Fibroblast of lung (primary cell): ENCODE measurements at regions not wholly inside any gene's neighbourhood (a gene's known extent, or its start where the extent isn't known, plus 50 kb on each side); places are given as distances from the start of the nearest gene placed in this dataset.

Experiments
- DNase-seq, 2 donors: peaks; one replicate each; pipeline versions ENCODE4 v3.0.0 to v3.0.0-alpha.2; 2010; ENCODE audit warnings: low read depth in 2 of 2
- H2AFZ ChIP-seq: 2 replicates; pipeline ENCODE4 v1.5.1; 2012; ENCODE audit warnings: low read length, control low read depth, inconsistent platforms
- H3K27ac ChIP-seq: 2 replicates; pipeline ENCODE4 v1.5.1; 2011; ENCODE audit warnings: low read length, control low read depth; ENCODE audit not compliant: insufficient read depth
- H3K27me3 ChIP-seq: 2 replicates; pipeline ENCODE4 v1.5.1; 2011; ENCODE audit warnings: mild to moderate bottlenecking, low read length; ENCODE audit not compliant: control insufficient read depth, insufficient read depth
- H3K36me3 ChIP-seq: 2 replicates; pipeline ENCODE4 v1.5.1; 2011; ENCODE audit warnings: low read length; ENCODE audit not compliant: control insufficient read depth, insufficient read depth
- H3K4me1 ChIP-seq: 2 replicates; pipeline ENCODE4 v1.5.1; 2011; ENCODE audit warnings: low read length; ENCODE audit not compliant: control insufficient read depth, insufficient read depth; ENCODE audit errors: extremely low read depth
- H3K4me2 ChIP-seq: 2 replicates; pipeline ENCODE4 v1.5.1; 2011; ENCODE audit warnings: low read length, control low read depth; ENCODE audit not compliant: insufficient read depth; ENCODE audit errors: extremely low read depth
- H3K4me3 ChIP-seq, 4 experiments: fragments of 200-600 bp in 1 of 4; sonication (generic) in 1 of 4; replicated peaks in 1 of 4; 2 replicates each; pipeline ENCODE4 v1.5.1; 2011 to 2016; ENCODE audit warnings: low read length in 4 of 4, low read depth in 3 of 4, mild to moderate bottlenecking in 3 of 4, control low read depth in 2 of 4, inconsistent platforms in 1 of 4, mixed read lengths in 1 of 4; ENCODE audit not compliant: insufficient read depth in 1 of 4; ENCODE audit errors: control extremely low read depth in 1 of 4
- H3K79me2 ChIP-seq: 2 replicates; pipeline ENCODE4 v1.5.1; 2012; ENCODE audit warnings: mild to moderate bottlenecking, low read length, inconsistent platforms; ENCODE audit not compliant: control insufficient read depth, insufficient read depth
- H3K9ac ChIP-seq: 2 replicates; pipeline ENCODE4 v1.5.1; 2011; ENCODE audit warnings: mild to moderate bottlenecking, low read length, control low read depth; ENCODE audit not compliant: insufficient read depth
- H3K9me3 ChIP-seq: 2 replicates; pipeline ENCODE4 v1.5.1; 2012; ENCODE audit warnings: low read depth, low read length; ENCODE audit not compliant: control insufficient read depth, insufficient read depth
- H4K20me1 ChIP-seq: 2 replicates; pipeline ENCODE4 v1.5.1; 2011; ENCODE audit warnings: low read length; ENCODE audit not compliant: control insufficient read depth, insufficient read depth; ENCODE audit errors: extremely low read depth
- EZH2 ChIP-seq: IDR thresholded peaks from 2 replicates; pipeline ENCODE4 v1.5.1; 2012; ENCODE audit warnings: low read length, control low read depth, mild to moderate bottlenecking; ENCODE audit errors: missing control alignments
- TF ChIP-seq, protein P1 (sequence below), 2 donors: IDR thresholded peaks in 1 of 2; conservative IDR thresholded peaks in 1 of 2; 1 replicate in 1 of 2; 2 replicates in 1 of 2; pipeline ENCODE4 v1.5.1; 2011 to 2012; ENCODE audit warnings: low read length in 2 of 2, control low read depth in 1 of 2, inconsistent platforms in 1 of 2, low read depth in 1 of 2, mild to moderate bottlenecking in 1 of 2

DNA sequence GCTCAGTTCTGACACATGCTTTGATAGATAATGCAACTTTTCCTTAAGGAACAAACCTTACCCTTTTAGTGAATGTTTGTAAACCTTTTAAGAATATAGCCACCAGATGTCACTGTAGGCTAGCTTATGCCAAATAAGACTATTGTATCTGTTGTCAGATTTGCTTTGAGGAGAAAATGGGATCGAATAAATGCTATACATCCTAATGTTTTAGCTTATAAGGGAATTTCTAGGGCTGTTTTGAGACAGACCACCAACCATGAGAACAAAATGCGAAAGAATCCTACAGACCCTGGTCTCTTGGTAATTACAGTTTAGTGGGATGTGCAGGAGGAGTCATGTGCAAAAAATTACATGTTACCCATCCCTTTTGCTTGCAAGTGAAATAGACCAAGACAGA lies 127.6 kb upstream of the NMUR2 start:
- Histone ChIP-seq H3K4me3 (no peak overlapping the region), H3K27me3 (no peaks in the 10 kb centered on the region), H3K9ac (no peak overlapping the region), H3K4me1 (no peaks in the 10 kb centered on the region), H3K9me3 (no peaks in the 10 kb centered on the region), H3K79me2 (no peaks in the 10 kb centered on the region), H3K36me3 (no peaks in the 10 kb centered on the region), H4K20me1 (no peaks in the 10 kb centered on the region), H3K4me2 (no peak overlapping the region), H2AFZ (no peak overlapping the region), H3K27ac (no peak overlapping the region)
- TF ChIP-seq, protein P1, sequence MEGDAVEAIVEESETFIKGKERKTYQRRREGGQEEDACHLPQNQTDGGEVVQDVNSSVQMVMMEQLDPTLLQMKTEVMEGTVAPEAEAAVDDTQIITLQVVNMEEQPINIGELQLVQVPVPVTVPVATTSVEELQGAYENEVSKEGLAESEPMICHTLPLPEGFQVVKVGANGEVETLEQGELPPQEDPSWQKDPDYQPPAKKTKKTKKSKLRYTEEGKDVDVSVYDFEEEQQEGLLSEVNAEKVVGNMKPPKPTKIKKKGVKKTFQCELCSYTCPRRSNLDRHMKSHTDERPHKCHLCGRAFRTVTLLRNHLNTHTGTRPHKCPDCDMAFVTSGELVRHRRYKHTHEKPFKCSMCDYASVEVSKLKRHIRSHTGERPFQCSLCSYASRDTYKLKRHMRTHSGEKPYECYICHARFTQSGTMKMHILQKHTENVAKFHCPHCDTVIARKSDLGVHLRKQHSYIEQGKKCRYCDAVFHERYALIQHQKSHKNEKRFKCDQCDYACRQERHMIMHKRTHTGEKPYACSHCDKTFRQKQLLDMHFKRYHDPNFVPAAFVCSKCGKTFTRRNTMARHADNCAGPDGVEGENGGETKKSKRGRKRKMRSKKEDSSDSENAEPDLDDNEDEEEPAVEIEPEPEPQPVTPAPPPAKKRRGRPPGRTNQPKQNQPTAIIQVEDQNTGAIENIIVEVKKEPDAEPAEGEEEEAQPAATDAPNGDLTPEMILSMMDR (conservative IDR thresholded peaks at IDR 0.05 in 1 of 2, IDR thresholded peaks at IDR 0.05 in 1 of 2; ENCODE audit: low read depth in 1 of 2, low read length in 2 of 2): peak; percentile 26 to 45
- TF ChIP-seq EZH2: no peak
- peak; percentile 39 to 76 for DNase-seq

DNA sequence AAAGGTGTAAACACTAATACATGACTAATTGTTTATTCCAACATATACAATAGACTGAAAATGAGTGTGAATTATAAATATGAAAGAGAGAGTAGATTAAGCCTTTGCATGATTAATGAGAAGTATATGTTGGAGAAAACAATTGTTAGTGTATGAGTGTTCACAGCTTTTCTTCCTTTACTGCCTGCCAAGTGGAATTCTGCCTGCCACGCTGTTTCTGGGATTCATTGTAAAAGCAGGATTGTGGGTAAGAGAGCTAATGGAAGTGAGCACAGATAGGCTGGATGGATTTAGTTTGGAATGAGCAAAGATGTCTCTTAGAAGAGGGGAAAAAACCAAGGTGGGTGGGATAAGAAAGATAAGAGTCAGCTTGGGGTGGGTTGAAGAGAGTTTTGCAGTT lies 129.6 kb upstream of the NMUR2 start:
- no peak for DNase-seq
- H3K4me2 ChIP-seq: no peak overlapping the region
- no peaks in the 10 kb centered on the region for H3K79me2 ChIP-seq
- no peaks in the 10 kb centered on the region for H3K9me3 ChIP-seq
- H3K9ac ChIP-seq: no peak overlapping the region
- no peaks in the 10 kb centered on the region for H4K20me1 ChIP-seq
- H2AFZ ChIP-seq: no peak overlapping the region
- no peak for TF ChIP-seq EZH2
- TF ChIP-seq, protein P1 (conservative IDR thresholded peaks at IDR 0.05 in 1 of 2, IDR thresholded peaks at IDR 0.05 in 1 of 2; ENCODE audit: low read depth in 1 of 2, low read length in 2 of 2): no peak
- no peak overlapping the region for H3K27ac ChIP-seq
- no peaks in the 10 kb centered on the region for H3K4me1 ChIP-seq
- no peak overlapping the region for H3K4me3 ChIP-seq
- H3K36me3 ChIP-seq: no peaks in the 10 kb centered on the region
- H3K27me3 ChIP-seq: no peaks in the 10 kb centered on the region

DNA sequence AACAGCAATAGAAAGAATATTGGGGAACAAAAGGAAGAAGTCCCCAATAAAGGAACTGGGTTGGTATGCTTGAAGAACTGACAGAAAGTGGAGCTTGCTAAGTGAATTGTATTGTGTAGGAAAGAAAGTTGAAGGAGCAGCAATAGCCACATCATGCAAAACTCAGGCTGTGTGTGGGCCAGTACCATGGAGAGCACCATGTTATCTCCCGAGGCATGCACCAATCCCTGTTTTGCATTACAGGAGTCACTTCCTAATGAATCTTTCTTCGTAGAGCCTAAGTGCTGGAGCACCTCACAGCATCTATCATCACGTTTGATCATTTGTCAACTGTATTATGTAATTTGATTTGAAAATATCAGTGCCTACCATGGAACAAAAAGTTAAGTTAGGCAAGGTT lies 137.7 kb upstream of the NMUR2 start:
- TF ChIP-seq EZH2: no peak
- TF ChIP-seq, protein P1 (conservative IDR thresholded peaks at IDR 0.05 in 1 of 2, IDR thresholded peaks at IDR 0.05 in 1 of 2; ENCODE audit: low read depth in 1 of 2, low read length in 2 of 2): no peak
- Histone ChIP-seq H3K4me1 (no peaks in the 10 kb centered on the region), H3K36me3 (no peaks in the 10 kb centered on the region), H2AFZ (no peak overlapping the region), H4K20me1 (no peaks in the 10 kb centered on the region), H3K4me2 (no peak overlapping the region), H3K9ac (no peak overlapping the region), H3K27ac (no peak overlapping the region), H3K9me3 (no peaks in the 10 kb centered on the region), H3K27me3 (no peaks in the 10 kb centered on the region), H3K4me3 (no peak overlapping the region), H3K79me2 (no peaks in the 10 kb centered on the region)
- peak; percentile 6 to 22 for DNase-seq
